ENCODE measurements at regions not wholly inside any gene's neighbourhood (a gene's known extent, or its start where the extent isn't known, plus 50 kb on each side); places are given as distances from the start of the nearest gene placed in this dataset.

DNA sequence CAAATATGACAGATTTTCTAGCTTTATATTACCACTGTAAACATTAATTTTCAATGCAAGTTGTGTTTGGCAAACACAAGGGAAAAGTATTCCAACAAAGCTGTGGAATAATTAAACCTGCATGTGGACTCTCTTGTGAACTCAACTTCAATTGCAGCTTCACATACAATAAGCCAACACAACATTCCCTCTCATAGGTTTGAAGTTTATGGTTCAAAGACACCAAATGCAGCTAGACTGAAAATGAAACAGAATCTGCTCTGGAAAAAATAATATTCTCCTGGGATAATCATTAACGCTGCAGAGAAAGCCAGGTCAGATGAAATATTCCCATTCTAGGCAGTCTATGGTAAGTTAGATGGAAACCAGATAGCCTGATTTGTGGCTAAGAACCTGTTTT, 105.8 kb upstream of the VIPR2 start:
- no peaks in the 10 kb centered on the region for H3K9me3 Mint-ChIP-seq (ENCODE audit: low read depth)
- ChIA-PET CTCF (no interaction called here), POLR2A (no interaction called here)
- no peak overlapping the region for H3K27ac Mint-ChIP-seq
- intact Hi-C loops (cut with DNase I, micrococcal nuclease) = no loop called here
- DNase-seq (no peak), ATAC-seq (no peak)
- no peaks in the 10 kb centered on the region for H3K4me1 Mint-ChIP-seq
- no peaks in the 10 kb centered on the region for H3K36me3 Mint-ChIP-seq (ENCODE audit: low read depth)
- peaks cover 14% of the 10 kb centered on the region for H3K27me3 Mint-ChIP-seq
- no peak overlapping the region for H3K4me3 Mint-ChIP-seq

DNA sequence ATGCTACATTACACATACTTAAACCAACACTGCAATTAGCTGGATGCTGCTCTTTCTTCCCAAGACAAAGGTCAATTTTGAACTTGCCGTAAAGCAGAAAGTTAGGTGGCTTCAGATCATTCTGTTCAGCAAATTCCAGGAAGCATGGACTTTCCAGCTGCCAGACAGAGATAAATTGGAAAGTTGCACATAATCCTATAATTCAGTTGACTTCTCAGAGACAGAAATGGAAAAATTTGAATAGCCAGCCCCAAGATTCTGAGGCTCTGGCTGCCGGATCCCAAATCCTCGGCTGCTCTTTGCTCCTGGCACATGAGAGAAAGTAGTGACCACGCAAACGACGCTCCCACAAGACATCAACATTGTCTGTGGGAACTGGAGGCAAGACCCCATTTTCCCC, 105.0 kb upstream of the VIPR2 start:
- ATAC-seq (no peak), DNase-seq (no peak)
- no peak overlapping the region for H3K27ac Mint-ChIP-seq
- no peaks in the 10 kb centered on the region for H3K36me3 Mint-ChIP-seq (ENCODE audit: low read depth)
- no peak overlapping the region for H3K4me3 Mint-ChIP-seq
- peaks cover 12% of the 10 kb centered on the region for H3K27me3 Mint-ChIP-seq
- CTCF ChIA-PET = no interaction called here
- no peaks in the 10 kb centered on the region for H3K9me3 Mint-ChIP-seq (ENCODE audit: low read depth)
- intact Hi-C loops (cut with DNase I, micrococcal nuclease) = no loop called here
- no peaks in the 10 kb centered on the region for H3K4me1 Mint-ChIP-seq
- POLR2A ChIA-PET = no interaction called here

DNA sequence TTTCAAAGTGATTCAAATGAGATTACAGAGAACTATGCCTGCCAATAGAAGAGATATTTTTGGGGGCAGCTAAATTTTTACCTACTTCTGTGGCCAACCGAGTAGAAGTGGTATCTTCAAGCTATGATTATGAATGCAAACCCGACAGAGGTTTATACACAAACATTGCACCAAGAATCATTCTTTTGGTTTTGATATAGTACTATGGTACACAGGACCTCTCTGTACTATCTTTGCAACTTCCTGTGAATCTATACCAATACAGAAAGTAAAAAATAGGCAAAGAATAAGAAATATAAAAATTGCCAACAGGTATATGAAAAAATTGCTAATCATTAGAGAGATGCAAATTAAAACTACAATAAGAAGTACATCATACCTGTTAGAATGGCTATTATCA, 103.2 kb upstream of the VIPR2 start:
- ATAC-seq (no peak), DNase-seq (no peak)
- H3K9me3 Mint-ChIP-seq (ENCODE audit: low read depth) = no peaks in the 10 kb centered on the region
- H3K36me3 Mint-ChIP-seq (ENCODE audit: low read depth) = no peaks in the 10 kb centered on the region
- ChIA-PET POLR2A (no interaction called here), CTCF (interaction anchor here (0.6 kb wide), 1 partner anchor 11 kb away, joined by 3 read pairs; no protein-coding TSS in a partner anchor)
- no peaks in the 10 kb centered on the region for H3K4me1 Mint-ChIP-seq
- H3K27ac Mint-ChIP-seq = no peak overlapping the region
- intact Hi-C loops (cut with DNase I, micrococcal nuclease) = no loop called here
- peaks cover 10% of the 10 kb centered on the region for H3K27me3 Mint-ChIP-seq
- H3K4me3 Mint-ChIP-seq = no peak overlapping the region

DNA sequence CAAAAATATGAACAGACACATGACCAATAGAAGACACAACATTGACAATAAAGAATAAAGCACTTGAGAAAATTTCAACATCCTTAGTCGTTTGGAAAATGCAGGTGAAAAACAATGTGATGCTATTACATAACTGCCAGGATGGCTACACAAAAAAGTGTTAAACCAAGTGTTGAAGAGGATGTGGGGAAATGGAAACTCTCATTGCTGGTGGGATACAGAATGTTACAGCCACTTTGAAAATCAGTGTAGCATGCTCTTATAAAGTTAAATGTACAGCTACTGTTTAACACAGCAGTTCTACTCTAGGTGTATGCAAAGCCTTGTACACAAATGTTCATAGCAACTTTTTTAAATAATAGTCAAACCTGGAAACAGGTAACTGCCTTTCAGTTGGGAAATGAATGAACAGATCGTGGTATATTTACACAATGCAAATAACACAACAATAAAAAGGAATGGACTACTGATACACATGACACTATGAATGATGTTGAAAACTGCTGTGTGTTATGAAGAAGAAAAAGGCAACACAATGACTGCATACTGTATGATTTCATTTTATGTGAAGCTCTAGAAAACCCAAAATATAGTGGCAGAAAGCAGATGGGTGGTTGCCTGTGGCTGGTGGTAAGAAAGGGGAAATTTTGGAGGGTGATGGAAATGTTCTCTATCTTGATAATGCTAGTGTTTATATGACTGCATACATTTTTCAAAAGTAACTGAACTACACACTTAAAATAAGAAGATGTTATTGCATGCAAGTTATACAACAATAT, 102.2 kb upstream of the VIPR2 start:
- ChIA-PET POLR2A (no interaction called here), CTCF (no interaction called here)
- Mint-ChIP-seq H3K27ac (no peak overlapping the region), H3K4me1 (no peaks in the 10 kb centered on the region), H3K9me3 (ENCODE audit: low read depth) (no peaks in the 10 kb centered on the region), H3K36me3 (ENCODE audit: low read depth) (no peaks in the 10 kb centered on the region), H3K4me3 (no peak overlapping the region), H3K27me3 (peaks cover 8% of the 10 kb centered on the region)
- DNase-seq (no peak), ATAC-seq (no peak)
- intact Hi-C loops (cut with DNase I, micrococcal nuclease) = no loop called here

DNA sequence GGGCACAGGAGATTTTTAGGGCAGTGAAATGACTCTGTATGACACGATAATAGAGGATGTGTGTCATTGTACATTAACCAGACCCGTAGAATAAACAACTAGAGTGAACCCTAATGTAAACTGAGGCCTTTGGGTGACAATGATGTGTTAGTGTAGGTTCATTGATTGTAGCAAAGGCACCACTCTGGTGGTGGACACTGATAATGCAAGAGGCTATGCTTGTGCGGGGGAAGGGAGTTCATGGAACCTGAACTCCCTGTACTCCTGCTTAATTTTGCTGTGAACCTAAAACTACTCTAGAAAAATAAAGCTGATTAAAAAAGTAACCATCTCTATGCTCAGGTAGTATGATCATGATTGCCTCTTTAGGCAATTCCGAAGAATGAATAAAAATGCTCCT, 96.3 kb upstream of the VIPR2 start:
- ATAC-seq (no peak), DNase-seq (no peak)
- Mint-ChIP-seq H3K9me3 (ENCODE audit: low read depth) (no peaks in the 10 kb centered on the region), H3K4me3 (no peak overlapping the region), H3K4me1 (no peaks in the 10 kb centered on the region), H3K27me3 (peaks cover 16% of the 10 kb centered on the region), H3K27ac (no peak overlapping the region), H3K36me3 (ENCODE audit: low read depth) (no peaks in the 10 kb centered on the region)
- intact Hi-C loops (cut with DNase I, micrococcal nuclease) = no loop called here
- POLR2A ChIA-PET = no interaction called here
- CTCF ChIA-PET = no interaction called here

DNA sequence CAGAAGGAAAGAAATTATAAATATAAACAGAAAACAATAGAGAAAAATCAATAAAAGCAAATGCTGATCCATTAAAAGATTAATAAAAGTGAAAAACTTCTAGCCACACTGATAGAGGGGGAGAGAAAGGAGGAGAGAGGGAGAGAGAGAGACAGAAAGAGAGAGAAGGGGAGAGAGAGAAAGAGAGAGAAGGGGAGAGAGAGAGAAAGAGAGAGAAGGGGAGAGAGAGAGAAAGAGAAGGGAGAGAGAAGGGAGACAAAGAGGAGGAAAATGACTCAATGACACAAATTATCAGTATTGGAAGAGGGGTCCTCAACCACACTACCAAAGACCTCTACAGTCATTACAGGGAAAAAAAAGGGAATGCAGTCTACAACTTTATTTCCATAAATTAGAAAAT, 94.4 kb upstream of the VIPR2 start:
- ChIA-PET POLR2A (no interaction called here), CTCF (no interaction called here)
- H3K4me3 Mint-ChIP-seq = no peak overlapping the region
- no peaks in the 10 kb centered on the region for H3K4me1 Mint-ChIP-seq
- no peak for DNase-seq
- H3K36me3 Mint-ChIP-seq (ENCODE audit: low read depth) = no peaks in the 10 kb centered on the region
- intact Hi-C loops (cut with DNase I, micrococcal nuclease) = no loop called here
- no peak for ATAC-seq
- H3K9me3 Mint-ChIP-seq (ENCODE audit: low read depth) = no peaks in the 10 kb centered on the region
- H3K27me3 Mint-ChIP-seq = peaks cover 18% of the 10 kb centered on the region
- H3K27ac Mint-ChIP-seq = no peak overlapping the region

DNA sequence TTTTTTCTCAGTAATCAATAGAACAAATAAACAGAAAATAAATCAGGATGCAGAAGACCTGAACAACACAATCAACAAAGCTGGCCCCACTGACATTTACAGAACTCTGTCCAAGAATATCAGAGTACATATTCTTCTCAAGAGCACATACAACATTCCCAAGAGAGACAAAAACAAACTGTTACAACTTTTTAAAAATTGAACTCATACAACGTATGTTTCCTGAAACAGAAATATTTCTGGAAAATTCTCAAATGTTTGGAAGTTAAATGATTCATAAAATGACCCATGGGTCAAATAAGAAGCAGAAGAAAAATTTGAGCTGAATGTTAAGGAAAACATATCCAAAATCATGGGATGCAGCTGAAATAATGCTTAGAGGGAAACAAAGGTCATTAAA, 93.9 kb upstream of the VIPR2 start:
- no peak for ATAC-seq
- no peaks in the 10 kb centered on the region for H3K4me1 Mint-ChIP-seq
- peaks cover 18% of the 10 kb centered on the region for H3K27me3 Mint-ChIP-seq
- POLR2A ChIA-PET = no interaction called here
- H3K27ac Mint-ChIP-seq = no peak overlapping the region
- CTCF ChIA-PET = no interaction called here
- no peak for DNase-seq
- no peaks in the 10 kb centered on the region for H3K36me3 Mint-ChIP-seq (ENCODE audit: low read depth)
- H3K4me3 Mint-ChIP-seq = no peak overlapping the region
- H3K9me3 Mint-ChIP-seq (ENCODE audit: low read depth) = no peaks in the 10 kb centered on the region
- intact Hi-C loops (cut with DNase I, micrococcal nuclease) = no loop called here

DNA sequence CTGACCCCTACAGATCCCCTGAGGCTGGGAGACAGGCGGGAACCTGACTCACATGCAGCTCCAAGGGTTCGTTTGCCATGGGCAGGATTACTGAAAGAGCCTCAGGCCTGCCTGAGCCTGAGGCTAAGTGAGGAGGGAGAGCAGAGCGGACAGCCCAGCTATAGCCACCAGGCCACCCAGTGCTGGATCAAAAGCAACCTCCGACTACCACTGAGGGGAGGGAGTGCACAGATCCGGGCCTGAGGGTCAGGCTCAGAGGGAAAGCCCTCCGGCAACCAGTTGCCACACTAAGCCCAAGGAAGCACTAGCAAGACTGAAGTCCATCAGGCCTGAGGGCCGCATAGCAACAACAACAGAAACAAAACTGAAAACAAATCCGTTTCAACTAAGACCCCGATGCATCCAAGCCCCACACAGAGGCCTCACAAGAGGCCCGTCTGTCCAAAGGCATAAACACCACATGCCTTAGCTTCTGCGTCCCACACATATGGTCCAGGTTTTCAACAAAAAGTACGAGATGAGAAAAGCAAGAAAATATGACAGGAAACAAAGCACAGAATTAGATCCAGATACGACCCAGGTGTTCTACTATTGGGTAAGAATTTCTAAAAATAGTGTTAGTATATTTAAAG, 92.5 kb upstream of the VIPR2 start:
- Mint-ChIP-seq H3K27ac (no peak overlapping the region), H3K36me3 (ENCODE audit: low read depth) (no peaks in the 10 kb centered on the region), H3K4me3 (no peak overlapping the region), H3K4me1 (no peaks in the 10 kb centered on the region), H3K27me3 (peaks cover 18% of the 10 kb centered on the region), H3K9me3 (ENCODE audit: low read depth) (no peaks in the 10 kb centered on the region)
- intact Hi-C loops (cut with DNase I, micrococcal nuclease) = no loop called here
- ChIA-PET POLR2A (no interaction called here), CTCF (interaction anchor here (0.9 to 1.3 kb wide), 2 partner anchors 10 to 260 kb away, joined by 3 read pairs; no protein-coding TSS in a partner anchor)
- ATAC-seq = no peak
- no peak for DNase-seq

DNA sequence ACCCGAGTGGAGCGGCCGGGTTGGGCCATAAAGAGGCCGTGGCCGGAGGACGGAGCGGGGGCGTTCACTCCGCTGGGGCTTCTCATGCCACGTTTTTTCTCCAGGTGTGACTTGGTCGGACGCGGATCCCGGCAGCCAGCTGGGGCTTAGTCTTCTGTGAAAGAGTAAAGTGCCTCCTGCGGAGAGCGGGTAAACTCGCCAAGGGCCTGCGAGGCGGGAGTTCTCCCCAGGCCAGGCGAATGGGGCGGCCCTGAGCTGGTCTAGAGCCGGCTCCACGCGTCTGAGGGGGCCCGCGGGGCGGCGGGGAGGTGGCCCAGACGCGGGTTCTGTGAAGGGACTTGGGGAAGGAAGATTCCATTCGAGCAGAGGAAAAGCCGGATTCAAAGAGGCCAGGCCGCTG, 86.3 kb upstream of the VIPR2 start:
- Mint-ChIP-seq H3K27ac (no peak overlapping the region), H3K27me3 (peaks cover 3% of the 10 kb centered on the region), H3K4me3 (no peak overlapping the region), H3K4me1 (no peaks in the 10 kb centered on the region), H3K36me3 (ENCODE audit: low read depth) (no peaks in the 10 kb centered on the region), H3K9me3 (ENCODE audit: low read depth) (no peaks in the 10 kb centered on the region)
- intact Hi-C loops (cut with DNase I, micrococcal nuclease) = no loop called here
- CTCF ChIA-PET = no interaction called here
- no peak for DNase-seq
- POLR2A ChIA-PET = no interaction called here
- ATAC-seq = no peak

DNA sequence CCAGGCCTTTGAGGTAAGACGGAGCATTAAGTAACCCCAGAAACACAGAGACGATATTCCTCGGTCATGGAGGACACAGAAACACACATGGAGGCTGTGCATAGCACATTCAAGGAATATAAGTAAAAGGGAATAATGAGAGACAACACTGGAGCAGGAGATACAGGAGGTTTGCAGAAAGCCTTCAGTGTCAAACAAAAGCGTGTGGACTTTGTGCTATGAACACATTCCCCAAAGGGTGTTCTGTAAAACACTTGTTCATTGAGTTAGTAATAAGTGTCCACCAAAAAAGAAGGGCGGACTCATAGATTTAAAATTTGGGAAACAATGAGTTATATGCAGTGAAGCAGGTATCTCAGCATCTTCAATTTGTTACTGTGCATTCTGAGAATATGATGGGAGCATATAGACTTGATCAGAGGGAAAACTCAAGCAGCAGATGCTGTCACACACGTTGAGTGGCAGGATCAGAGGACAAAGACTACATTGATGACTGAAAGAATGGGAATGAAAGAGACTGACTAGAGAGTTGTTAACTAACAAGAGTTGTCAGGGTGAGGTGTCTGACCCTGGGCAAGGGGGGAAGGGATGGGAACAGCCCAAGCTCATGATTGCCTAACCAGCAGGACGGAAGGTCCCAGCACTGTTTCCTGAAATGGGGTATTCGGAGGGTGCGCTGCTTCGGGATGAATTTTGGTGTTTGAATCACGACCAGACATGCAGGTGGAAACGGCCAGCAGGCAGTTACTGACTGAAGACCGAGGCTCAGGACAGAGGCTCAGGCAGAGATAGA, 85.2 kb upstream of the VIPR2 start:
- no peaks in the 10 kb centered on the region for H3K9me3 Mint-ChIP-seq (ENCODE audit: low read depth)

DNA sequence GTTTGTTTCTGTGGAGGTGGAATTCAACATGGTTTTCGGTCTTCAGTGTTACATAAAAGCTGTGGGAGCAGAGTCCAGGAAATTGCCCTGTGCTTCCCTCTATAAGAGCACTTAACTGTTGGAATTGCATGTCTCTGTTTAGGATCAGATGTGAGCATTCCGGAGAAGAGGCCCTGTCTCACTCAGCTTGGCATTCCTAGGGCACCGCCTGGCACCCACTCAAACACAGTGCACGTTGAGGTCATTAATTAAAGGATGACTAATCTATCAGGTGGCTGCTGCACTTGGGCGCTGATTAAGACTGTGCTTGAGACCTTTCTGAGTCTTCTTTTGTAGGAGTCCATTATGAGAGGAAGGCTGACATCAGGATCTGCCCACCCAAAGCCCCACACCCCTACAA, 82.8 kb upstream of the VIPR2 start:
- no peaks in the 10 kb centered on the region for H3K4me1 Mint-ChIP-seq
- ChIA-PET CTCF (no interaction called here), POLR2A (no interaction called here)
- H3K27me3 Mint-ChIP-seq = no peaks in the 10 kb centered on the region
- H3K27ac Mint-ChIP-seq = no peak overlapping the region
- no peak overlapping the region for H3K4me3 Mint-ChIP-seq
- no peaks in the 10 kb centered on the region for H3K36me3 Mint-ChIP-seq (ENCODE audit: low read depth)
- DNase-seq (no peak), ATAC-seq (no peak)
- intact Hi-C loops (cut with DNase I, micrococcal nuclease) = no loop called here
- H3K9me3 Mint-ChIP-seq (ENCODE audit: low read depth) = no peaks in the 10 kb centered on the region

More for the DNA sequence above, 85.2 kb upstream of the VIPR2 start:
- no peak overlapping the region for H3K4me3 Mint-ChIP-seq
- H3K27ac Mint-ChIP-seq = no peak overlapping the region
- no peaks in the 10 kb centered on the region for H3K4me1 Mint-ChIP-seq
- POLR2A ChIA-PET = no interaction called here
- CTCF ChIA-PET = interaction anchor here (0.7 to 0.8 kb wide), 2 partner anchors 1530 to 1664 kb away, joined by 3 read pairs; no protein-coding TSS in a partner anchor
- ATAC-seq = no peak
- intact Hi-C loops (cut with DNase I, micrococcal nuclease) = no loop called here
- H3K27me3 Mint-ChIP-seq = no peaks in the 10 kb centered on the region
- no peaks in the 10 kb centered on the region for H3K36me3 Mint-ChIP-seq (ENCODE audit: low read depth)
- DNase-seq = no peak
